Thymus (tissue), 11 donors: ENCODE measurements at regions not wholly inside any gene's neighbourhood (a gene's known extent, or its start where the extent isn't known, plus 50 kb on each side); places are given as distances from the start of the nearest gene placed in this dataset.

Experiments used
- DNase-seq, 9 donors: peaks; one replicate each; pipeline ENCODE4 v3.0.0-alpha.2; 2013; ENCODE audit warnings: low spot score in 9 of 9, low read depth in 6 of 9, missing footprints in 1 of 9
- H3K27ac ChIP-seq, 2 donors: one replicate each; pipeline ENCODE4 v1.5.1; 2013; ENCODE audit warnings: control low read depth in 1 of 2, low read depth in 1 of 2, low read length in 1 of 2, mild to moderate bottlenecking in 1 of 2, moderate library complexity in 1 of 2
- H3K27me3 ChIP-seq, 2 donors: one replicate each; pipeline ENCODE4 v1.5.1; 2013; ENCODE audit warnings: low read length in 1 of 2; ENCODE audit not compliant: control insufficient read depth in 2 of 2, insufficient read depth in 1 of 2
- H3K36me3 ChIP-seq, 2 donors: one replicate each; pipeline ENCODE4 v1.5.1; 2013; ENCODE audit warnings: low read length in 1 of 2, mild to moderate bottlenecking in 1 of 2, moderate library complexity in 1 of 2; ENCODE audit not compliant: control insufficient read depth in 2 of 2, insufficient read depth in 2 of 2
- H3K4me1 ChIP-seq, 2 donors: one replicate each; pipeline ENCODE4 v1.5.1; 2013; ENCODE audit warnings: low read length in 2 of 2; ENCODE audit not compliant: control insufficient read depth in 2 of 2, insufficient read depth in 2 of 2
- H3K4me3 ChIP-seq, 2 donors: one replicate each; pipeline ENCODE4 v1.5.1; 2013; ENCODE audit warnings: low read length in 2 of 2, control low read depth in 1 of 2, mild to moderate bottlenecking in 1 of 2
- H3K9me3 ChIP-seq, 2 donors: one replicate each; pipeline ENCODE4 v1.5.1; 2013; ENCODE audit warnings: low read length in 1 of 2, mild to moderate bottlenecking in 1 of 2; ENCODE audit not compliant: control insufficient read depth in 2 of 2, insufficient read depth in 1 of 2
- WGBS: extraction: QIAGEN DNeasy Blood & Tissue Kit; methylation state at CpG from one replicate; pipeline ENCODE4 v1.1.7; 2013; 5-methylcytosine and 5-hydroxymethylcytosine counted together
- donor health status: healthy.

- WGBS, result 72% methylated on average over 19 of the region's 19 CpGs
- Histone ChIP-seq H3K27me3 (peaks cover 0 to 5% of the 10 kb centered on the region in 2 donors), H3K9me3 (no peaks in the 10 kb centered on the region), H3K36me3 (no peaks in the 10 kb centered on the region), H3K4me3 (no peak overlapping the region), H3K4me1 (no peaks in the 10 kb centered on the region), H3K27ac (no peak overlapping the region)
- DNase-seq, result no peak
Measured at GRCh38 chr20:20887593-20888265, 175.3 kb upstream of the RALGAPA2 start.

DNA sequence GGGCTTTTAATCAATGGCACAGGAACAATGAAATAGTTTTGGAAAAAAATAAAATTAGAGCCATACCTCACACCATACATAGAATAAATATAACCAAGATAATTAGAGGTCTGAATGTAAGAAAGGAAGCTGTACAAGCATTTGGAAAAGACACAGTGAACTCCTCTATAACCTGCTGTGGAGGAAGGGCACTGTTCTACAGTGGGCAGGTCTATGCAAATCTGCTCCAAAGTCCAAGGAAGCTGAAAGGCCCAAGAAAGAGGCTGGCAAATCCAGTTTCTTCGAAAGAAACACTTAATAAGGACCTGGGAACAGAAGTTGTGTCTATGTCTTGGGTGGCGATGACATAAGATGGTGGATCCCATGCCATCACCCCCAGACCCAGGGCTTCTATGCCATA is 169.4 kb upstream of the RALGAPA2 start:
- H3K27ac ChIP-seq, result no peak overlapping the region

DNA sequence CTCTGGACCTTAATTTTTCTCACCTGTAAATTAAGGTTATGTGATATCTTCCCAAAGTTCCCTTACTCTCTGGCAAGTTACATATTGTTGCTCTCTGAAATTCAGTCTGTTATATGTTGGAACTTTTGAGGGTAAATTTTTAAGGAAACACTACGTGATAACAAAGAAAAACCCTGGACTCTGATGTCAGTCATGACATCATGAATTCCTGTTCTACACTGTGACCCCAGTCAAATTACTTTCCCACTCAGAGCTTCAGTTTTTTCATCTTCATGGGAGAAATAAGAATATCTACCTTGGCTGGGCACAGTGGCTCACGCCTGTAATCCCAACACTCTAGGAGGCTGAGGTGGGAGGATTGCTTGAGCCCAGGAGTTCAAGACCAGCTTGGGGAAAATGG is 164.6 kb upstream of the RALGAPA2 start:
- no peaks in the 10 kb centered on the region for H3K4me1 ChIP-seq
- no peaks in the 10 kb centered on the region for H3K36me3 ChIP-seq
- no peak overlapping the region for H3K4me3 ChIP-seq
- no peak overlapping the region for H3K27ac ChIP-seq
- 90% methylated on average over 2 of the region's 2 CpGs for WGBS
- H3K9me3 ChIP-seq, result no peaks in the 10 kb centered on the region
- no peaks in the 10 kb centered on the region for H3K27me3 ChIP-seq
- DNase-seq, result no peak

More for the DNA sequence above, 169.4 kb upstream of the RALGAPA2 start:
- no peaks in the 10 kb centered on the region for H3K27me3 ChIP-seq
- WGBS, result 87% methylated on average over 2 of the region's 2 CpGs
- no peak for DNase-seq
- no peaks in the 10 kb centered on the region for H3K4me1 ChIP-seq
- no peaks in the 10 kb centered on the region for H3K36me3 ChIP-seq
- H3K9me3 ChIP-seq, result no peaks in the 10 kb centered on the region
- H3K4me3 ChIP-seq, result no peak overlapping the region

- WGBS, result 88% methylated on average over 7 of the region's 7 CpGs
Measured at GRCh38 chr20:20875716-20876115, 163.3 kb upstream of the RALGAPA2 start.

GRCh38 chr20:20872428-20872827 is 160.0 kb upstream of the RALGAPA2 start:
- Histone ChIP-seq H3K4me3 (no peak overlapping the region), H3K9me3 (no peaks in the 10 kb centered on the region), H3K27me3 (no peaks in the 10 kb centered on the region), H3K36me3 (no peaks in the 10 kb centered on the region), H3K27ac (no peak overlapping the region), H3K4me1 (no peaks in the 10 kb centered on the region)
- DNase-seq, result no peak
- 88% methylated on average over 9 of the region's 9 CpGs for WGBS

More at GRCh38 chr20:20875716-20876115, 163.3 kb upstream of the RALGAPA2 start:
- H3K4me3 ChIP-seq, result no peak overlapping the region
- H3K27me3 ChIP-seq, result no peaks in the 10 kb centered on the region
- H3K36me3 ChIP-seq, result no peaks in the 10 kb centered on the region
- no peaks in the 10 kb centered on the region for H3K9me3 ChIP-seq
- no peaks in the 10 kb centered on the region for H3K4me1 ChIP-seq
- no peak for DNase-seq
- no peak overlapping the region for H3K27ac ChIP-seq

GRCh38 chr20:20869161-20869775 is 156.8 kb upstream of the RALGAPA2 start:
- Histone ChIP-seq H3K4me3 (no peak overlapping the region), H3K4me1 (no peaks in the 10 kb centered on the region), H3K27ac (no peak overlapping the region), H3K9me3 (no peaks in the 10 kb centered on the region), H3K36me3 (no peaks in the 10 kb centered on the region), H3K27me3 (no peaks in the 10 kb centered on the region)
- no peak for DNase-seq
- WGBS, result 86% methylated on average over 5 of the region's 5 CpGs

DNA sequence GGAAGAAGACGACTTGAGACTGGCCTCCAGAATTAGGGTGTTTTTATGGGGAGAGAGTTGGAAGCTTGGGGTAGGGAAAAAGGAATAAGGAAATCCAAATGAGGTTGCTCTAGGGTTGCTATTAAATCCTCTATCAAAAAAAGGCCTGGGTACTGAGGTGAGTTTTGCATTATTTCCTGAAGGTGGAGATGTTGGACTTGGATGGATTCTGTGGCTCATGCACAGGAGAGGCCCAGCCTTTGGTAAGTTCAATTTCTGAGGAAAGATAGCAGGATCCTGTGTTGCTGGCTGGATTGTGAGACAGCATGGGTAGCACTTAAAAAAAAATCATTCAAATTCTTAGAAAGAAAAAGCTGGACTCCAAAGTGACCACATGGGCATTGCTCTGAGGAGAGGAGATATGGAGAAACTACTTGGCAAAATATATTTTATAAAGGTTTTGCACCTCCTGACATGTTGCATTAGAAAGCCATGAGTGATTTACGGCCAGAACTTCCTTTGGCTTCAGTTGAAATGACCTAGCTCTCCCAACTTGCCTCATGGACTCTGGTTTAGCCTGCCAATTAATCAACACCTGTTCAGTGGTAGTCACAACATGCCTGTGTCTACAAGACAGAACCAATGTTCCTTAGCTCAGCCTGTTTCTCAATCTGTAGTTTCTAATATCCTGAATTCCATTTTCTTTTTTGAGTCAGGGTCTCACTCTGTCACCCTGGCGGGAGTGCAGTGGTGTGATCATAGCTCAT is 152.1 kb upstream of the RALGAPA2 start:
- WGBS, result 93% methylated on average over 3 of the region's 3 CpGs
- Histone ChIP-seq H3K4me1 (no peaks in the 10 kb centered on the region), H3K27ac (no peak overlapping the region), H3K27me3 (no peaks in the 10 kb centered on the region), H3K36me3 (no peaks in the 10 kb centered on the region), H3K9me3 (no peaks in the 10 kb centered on the region), H3K4me3 (no peak overlapping the region)
- no peak for DNase-seq

GRCh38 chr20:20860078-20860806 is 147.8 kb upstream of the RALGAPA2 start:
- Histone ChIP-seq H3K9me3 (no peaks in the 10 kb centered on the region), H3K27ac (no peak overlapping the region), H3K27me3 (no peaks in the 10 kb centered on the region), H3K4me3 (no peak overlapping the region), H3K36me3 (no peaks in the 10 kb centered on the region), H3K4me1 (no peaks in the 10 kb centered on the region)
- DNase-seq, result peak; percentile 42 to 83 (median 58)
- WGBS, result 21% methylated on average over 8 of the region's 8 CpGs

- H3K27ac ChIP-seq, result no peak overlapping the region
- WGBS, result 89% methylated on average over 7 of the region's 7 CpGs
- no peaks in the 10 kb centered on the region for H3K36me3 ChIP-seq
- no peak for DNase-seq
- H3K9me3 ChIP-seq, result no peaks in the 10 kb centered on the region
- no peaks in the 10 kb centered on the region for H3K27me3 ChIP-seq
- H3K4me1 ChIP-seq, result no peaks in the 10 kb centered on the region
- H3K4me3 ChIP-seq, result no peak overlapping the region
Measured at GRCh38 chr20:20859510-20859909, 147.1 kb upstream of the RALGAPA2 start.
